IMR-90 (cell line): ENCODE measurements at regions not wholly inside any gene's neighbourhood (a gene's known extent, or its start where the extent isn't known, plus 50 kb on each side); places are given as distances from the start of the nearest gene placed in this dataset.

Experiments
- ATAC-seq: fragments of 200-7000 bp; cut with Tn5 transposase; 2 replicates; pipeline ENCODE4 v1.9.1; 2020; ENCODE audit warnings: low read depth, mild to moderate bottlenecking, moderate library complexity
- BruUV-seq: library from RNA; stranded (reverse); fragments of 400-500 nt; replicated peaks from 2 replicates; lab custom pipeline; 2021; lab: Mats Ljungman, UMichigan
- CTCF ChIA-PET: fragments of 300-600 bp; formaldehyde crosslinking; extraction: SDS; loops from one replicate; lab custom pipeline; 2021; ENCODE audit warnings: antibody characterized with exemption; lab: Yijun Ruan, JAX
- POLR2A ChIA-PET: fragments of 300-600 bp; sonication (Branson Sonifier 250); formaldehyde crosslinking; loops from one replicate; lab custom pipeline; 2022; ENCODE audit warnings: antibody characterized with exemption; ENCODE audit not compliant: unreplicated experiment; lab: Charles Lee
- DNase-seq: peaks from one replicate; pipeline ENCODE4 v3.0.0; 2013
- H2AFZ ChIP-seq: replicated peaks from 2 replicates; pipeline ENCODE3; 2013; ENCODE audit warnings: low read length, mild to moderate bottlenecking; ENCODE audit not compliant: poor library complexity
- H2AK5ac ChIP-seq: 2 replicates; pipeline ENCODE4 v1.6.1; 2013; ENCODE audit warnings: low read depth, low read length, inconsistent platforms
- H2AK9ac ChIP-seq: replicated peaks from 2 replicates; pipeline ENCODE3; 2013; ENCODE audit warnings: mild to moderate bottlenecking, low read depth, low read length, moderate library complexity; ENCODE audit not compliant: poor library complexity
- H2BK120ac ChIP-seq: 2 replicates; pipeline ENCODE4 v1.6.1; 2013; ENCODE audit warnings: low read depth, low read length, inconsistent platforms
- H2BK15ac ChIP-seq: 3 replicates; pipeline ENCODE4 v1.6.1; 2013; ENCODE audit warnings: low read depth, low read length, inconsistent platforms
- H2BK20ac ChIP-seq: 2 replicates; pipeline ENCODE4 v1.6.1; 2013; ENCODE audit warnings: low read depth, mild to moderate bottlenecking, inconsistent platforms, low read length, moderate library complexity
- H2BK5ac ChIP-seq: 2 replicates; pipeline ENCODE4 v1.6.1; 2013; ENCODE audit warnings: mild to moderate bottlenecking, low read depth, low read length, inconsistent platforms; ENCODE audit not compliant: poor library complexity, severe bottlenecking
- H3K14ac ChIP-seq: replicated peaks from 2 replicates; pipeline ENCODE4 v1.6.1; 2013; ENCODE audit warnings: low read depth, low read length, inconsistent platforms
- H3K18ac ChIP-seq: 2 replicates; pipeline ENCODE4 v1.6.1; 2013; ENCODE audit warnings: low read depth, low read length, control low read depth
- H3K23ac ChIP-seq: 2 replicates; pipeline ENCODE4 v1.6.1; 2013; ENCODE audit warnings: low read depth, low read length, inconsistent platforms
- H3K27ac ChIP-seq: 2 replicates; pipeline ENCODE4 v1.5.1; 2013; ENCODE audit warnings: mild to moderate bottlenecking, control low read depth, low read length; ENCODE audit not compliant: insufficient read depth
- H3K27me3 ChIP-seq: 2 replicates; pipeline ENCODE4 v1.6.1; 2013; ENCODE audit warnings: low read length; ENCODE audit not compliant: control insufficient read depth, insufficient read depth
- H3K36me3 ChIP-seq: 2 replicates; pipeline ENCODE4 v1.6.1; 2013; ENCODE audit warnings: low read length, mixed read lengths; ENCODE audit not compliant: control insufficient read depth, insufficient read depth
- H3K4ac ChIP-seq: 2 replicates; pipeline ENCODE4 v1.6.1; 2013; ENCODE audit warnings: low read depth, low read length, inconsistent platforms
- H3K4me1 ChIP-seq: 2 replicates; pipeline ENCODE4 v1.6.1; 2013; ENCODE audit warnings: low read length, mixed read lengths; ENCODE audit not compliant: control insufficient read depth, insufficient read depth
- H3K4me2 ChIP-seq: 2 replicates; pipeline ENCODE4 v1.6.1; 2013; ENCODE audit warnings: low read depth, mild to moderate bottlenecking, control low read depth, low read length, moderate library complexity
- H3K4me3 ChIP-seq: 2 replicates; pipeline ENCODE4 v1.5.1; 2013; ENCODE audit warnings: low read depth, mild to moderate bottlenecking, control low read depth, low read length, moderate library complexity; ENCODE audit not compliant: insufficient read depth
- H3K56ac ChIP-seq: 2 replicates; pipeline ENCODE4 v1.6.1; 2013; ENCODE audit warnings: low read length, inconsistent platforms; ENCODE audit not compliant: insufficient read depth; ENCODE audit errors: extremely low read depth
- H3K79me1 ChIP-seq, 2 experiments: 2 replicates each; pipeline ENCODE4 v1.6.1; 2013; ENCODE audit warnings: low read length in 2 of 2, inconsistent platforms in 1 of 2, low read depth in 1 of 2
- H3K9ac ChIP-seq: 2 replicates; pipeline ENCODE4 v1.6.1; 2013; ENCODE audit warnings: low read depth, low read length, control low read depth
- H3K9me1 ChIP-seq: 2 replicates; pipeline ENCODE4 v1.6.1; 2013; ENCODE audit warnings: low read length, inconsistent platforms; ENCODE audit not compliant: insufficient read depth
- H3K9me3 ChIP-seq: 2 replicates; pipeline ENCODE4 v1.6.1; 2013; ENCODE audit warnings: low read length; ENCODE audit not compliant: control insufficient read depth, insufficient read depth
- H4K20me1 ChIP-seq: 2 replicates; pipeline ENCODE4 v1.6.1; 2013; ENCODE audit warnings: low read length, inconsistent platforms; ENCODE audit not compliant: insufficient read depth
- H4K5ac ChIP-seq: 2 replicates; pipeline ENCODE4 v1.6.1; 2013; ENCODE audit warnings: mild to moderate bottlenecking, low read depth, low read length, control low read depth
- H4K8ac ChIP-seq, 2 experiments: 2 replicates each; pipeline ENCODE4 v1.6.1; 2013; ENCODE audit warnings: low read depth in 2 of 2, low read length in 2 of 2, control low read depth in 1 of 2, inconsistent platforms in 1 of 2
- H4K91ac ChIP-seq: 2 replicates; pipeline ENCODE4 v1.6.1; 2013; ENCODE audit warnings: low read depth, low read length, inconsistent platforms; ENCODE audit not compliant: insufficient read depth
- BHLHE40 ChIP-seq: fragments of 150-350 bp; IDR thresholded peaks from 2 replicates; pipeline ENCODE4 v1.6.1; 2016; ENCODE audit warnings: mild to moderate bottlenecking, low read depth, low read length
- CEBPB ChIP-seq: IDR thresholded peaks from 2 replicates; pipeline ENCODE4 v1.6.1; 2012; ENCODE audit warnings: low read depth, low read length, improper control_type of control experiment
- CHD1 ChIP-seq: IDR thresholded peaks from 2 replicates; pipeline ENCODE4 v1.6.1; 2012; ENCODE audit warnings: low read depth, low read length, improper control_type of control experiment
- CTCF ChIP-seq: conservative IDR thresholded peaks from 2 replicates; pipeline ENCODE4 v1.5.1; 2012; ENCODE audit warnings: mild to moderate bottlenecking, low read depth, low read length, improper control_type of control experiment
- ELK1 ChIP-seq: fragments of 150-350 bp; IDR thresholded peaks from 2 replicates; pipeline ENCODE4 v1.6.1; 2016; ENCODE audit warnings: low read depth, mild to moderate bottlenecking, low read length, moderate library complexity, borderline replicate concordance
- FOS ChIP-seq: fragments of 150-350 bp; IDR thresholded peaks from 2 replicates; pipeline ENCODE4 v1.6.1; 2016; ENCODE audit warnings: low read depth, low read length
- MAFK ChIP-seq: IDR thresholded peaks from 2 replicates; pipeline ENCODE4 v1.6.1; 2012; ENCODE audit warnings: low read depth, low read length, improper control_type of control experiment
- MAZ ChIP-seq: IDR thresholded peaks from 2 replicates; pipeline ENCODE4 v1.6.1; 2012; ENCODE audit warnings: low read depth, mild to moderate bottlenecking, low read length, improper control_type of control experiment, moderate library complexity, borderline replicate concordance
- MXI1 ChIP-seq: IDR thresholded peaks from 2 replicates; pipeline ENCODE4 v1.6.1; 2012; ENCODE audit warnings: low read depth, mild to moderate bottlenecking, low read length, moderate library complexity, borderline replicate concordance
- NFE2L2 ChIP-seq: fragments of 150-350 bp; IDR thresholded peaks from 2 replicates; pipeline ENCODE4 v1.6.1; 2016; ENCODE audit warnings: low read depth, mild to moderate bottlenecking, low read length
- POLR2A ChIP-seq: IDR thresholded peaks from 2 replicates; pipeline ENCODE4 v1.6.1; 2012; ENCODE audit warnings: mild to moderate bottlenecking, low read depth, low read length
- RAD21 ChIP-seq: IDR thresholded peaks from 2 replicates; pipeline ENCODE4 v1.6.1; 2012; ENCODE audit warnings: low read length, improper control_type of control experiment
- RCOR1 ChIP-seq: IDR thresholded peaks from 2 replicates; pipeline ENCODE4 v1.6.1; 2012; ENCODE audit warnings: mild to moderate bottlenecking, low read length, improper control_type of control experiment; ENCODE audit not compliant: insufficient replicate concordance
- RFX5 ChIP-seq: IDR thresholded peaks from 2 replicates; pipeline ENCODE4 v1.8.0; 2012; ENCODE audit warnings: low read depth, mild to moderate bottlenecking, low read length, moderate library complexity
- SMC3 ChIP-seq: fragments of 150-350 bp; IDR thresholded peaks from 2 replicates; pipeline ENCODE4 v1.6.1; 2016; ENCODE audit warnings: low read depth, mild to moderate bottlenecking, antibody characterized with exemption, low read length, moderate library complexity
- USF2 ChIP-seq: fragments of 150-350 bp; IDR thresholded peaks from 2 replicates; pipeline ENCODE4 v1.6.1; 2017; ENCODE audit warnings: mild to moderate bottlenecking, antibody characterized with exemption, low read length, low read depth
- WGBS, 2 experiments: methylation state at CpG; one replicate each; pipeline versions ENCODE4 v1.1.5 to v1.1.7; 2013; ENCODE audit warnings: missing lambda C conversion rate in 2 of 2; ENCODE audit not compliant: insufficient read length in 1 of 2; ENCODE audit errors: extremely low coverage in 2 of 2; 5-methylcytosine and 5-hydroxymethylcytosine counted together
- dilution Hi-C: fragments of 300-500 bp; cut with HindIII; formaldehyde crosslinking; loops from one replicate; pipeline ENCODE4 v1.14.3; 2018; ENCODE audit warnings: low sequenced_read_pairs; ENCODE audit not compliant: unreplicated experiment
- in situ Hi-C: fragments of 300-500 bp; cut with MboI; formaldehyde crosslinking; loops from 3 replicates; pipeline ENCODE4 v1.14.3; 2019; ENCODE audit warnings: low sequenced_read_pairs, inconsistent platforms, mixed read lengths
- intact Hi-C: fragments of 100-400 bp; cut with micrococcal nuclease; formaldehyde crosslinking; loops from 2 replicates; pipeline ENCODE4 v1.10.0; 2022

GRCh38 chr12:45666816-45667215 lies 62.7 kb upstream of the ARID2 start:
- Histone ChIP-seq H3K27ac (no peak overlapping the region), H4K20me1 (no peaks in the 10 kb centered on the region), H3K4ac (no peak overlapping the region), H3K4me1 (peaks cover 4% of the 10 kb centered on the region), H2AK9ac (no peak overlapping the region), H4K8ac (no peak overlapping the region), H4K91ac (no peak overlapping the region), H3K4me3 (no peak overlapping the region), H2BK15ac (0 out of 3 replicates have a peak overlapping the region, but pooled peaks have one; percentile 39), H3K56ac (no peak overlapping the region), H3K4me2 (no peak overlapping the region), H2BK120ac (no peak overlapping the region), H3K36me3 (no peaks in the 10 kb centered on the region), H3K79me1 (no peaks in the 10 kb centered on the region), H3K23ac (no peak overlapping the region), H2BK20ac (no peak overlapping the region), H2BK5ac (no peak overlapping the region), H4K5ac (no peak overlapping the region), H3K18ac (no peak overlapping the region), H3K27me3 (no peaks in the 10 kb centered on the region), H2AFZ (no peak overlapping the region), H2AK5ac (no peak overlapping the region), H3K9me1 (peaks cover 5% of the 10 kb centered on the region), H3K9me3 (no peaks in the 10 kb centered on the region), H3K9ac (no peak overlapping the region), H3K14ac (no peak overlapping the region; the same call in 1 of the 2 replicates)
- TF ChIP-seq NFE2L2 (no peak), FOS (no peak), CTCF (no peak), RCOR1 (no peak), CEBPB (no peak), MAFK (no peak), BHLHE40 (no peak), MAZ (no peak), USF2 (no peak), RAD21 (no peak), CHD1 (no peak), POLR2A (no peak), RFX5 (no peak), MXI1 (no peak), SMC3 (no peak), ELK1 (no peak)
- ATAC-seq (0 out of 2 replicates have a peak, but pooled peaks have one; percentile 48), DNase-seq (peak; percentile 41)
- in situ Hi-C loops (no loop called here), dilution Hi-C loops (no loop called here), intact Hi-C loops (no loop called here)
- BruUV-seq = no TSS peak
- 100% methylated on average over 1 of the region's 2 CpGs; no CpG with 5 or more reads in 1 of the 2 experiments for WGBS, 2 experiments
- CTCF ChIA-PET = no interaction called here
- POLR2A ChIA-PET = no interaction called here
